ENCODE measurements at regions not wholly inside any gene's neighbourhood (a gene's known extent, or its start where the extent isn't known, plus 50 kb on each side); places are given as distances from the start of the nearest gene placed in this dataset.

DNA sequence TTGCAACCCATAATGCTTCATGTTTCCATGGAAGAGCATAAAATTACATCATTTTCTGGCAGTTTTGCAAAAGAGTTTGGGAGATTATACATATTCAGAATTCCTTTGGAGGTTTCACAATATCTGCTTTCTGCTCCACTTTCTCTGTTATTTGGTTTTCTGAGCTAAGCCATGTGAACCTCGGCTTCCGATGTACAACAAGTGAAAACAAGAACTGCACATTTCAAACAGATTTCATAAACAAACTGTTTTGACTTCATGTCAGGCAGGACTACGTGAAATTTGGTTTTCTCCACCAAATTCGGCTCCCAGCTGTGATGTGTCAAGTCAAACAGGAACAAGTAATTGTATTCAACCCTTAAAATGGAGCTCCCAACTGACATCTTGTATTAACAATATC lies 609.8 kb downstream of the IRX1 start:
- TF ChIP-seq, protein P1, sequence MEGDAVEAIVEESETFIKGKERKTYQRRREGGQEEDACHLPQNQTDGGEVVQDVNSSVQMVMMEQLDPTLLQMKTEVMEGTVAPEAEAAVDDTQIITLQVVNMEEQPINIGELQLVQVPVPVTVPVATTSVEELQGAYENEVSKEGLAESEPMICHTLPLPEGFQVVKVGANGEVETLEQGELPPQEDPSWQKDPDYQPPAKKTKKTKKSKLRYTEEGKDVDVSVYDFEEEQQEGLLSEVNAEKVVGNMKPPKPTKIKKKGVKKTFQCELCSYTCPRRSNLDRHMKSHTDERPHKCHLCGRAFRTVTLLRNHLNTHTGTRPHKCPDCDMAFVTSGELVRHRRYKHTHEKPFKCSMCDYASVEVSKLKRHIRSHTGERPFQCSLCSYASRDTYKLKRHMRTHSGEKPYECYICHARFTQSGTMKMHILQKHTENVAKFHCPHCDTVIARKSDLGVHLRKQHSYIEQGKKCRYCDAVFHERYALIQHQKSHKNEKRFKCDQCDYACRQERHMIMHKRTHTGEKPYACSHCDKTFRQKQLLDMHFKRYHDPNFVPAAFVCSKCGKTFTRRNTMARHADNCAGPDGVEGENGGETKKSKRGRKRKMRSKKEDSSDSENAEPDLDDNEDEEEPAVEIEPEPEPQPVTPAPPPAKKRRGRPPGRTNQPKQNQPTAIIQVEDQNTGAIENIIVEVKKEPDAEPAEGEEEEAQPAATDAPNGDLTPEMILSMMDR (IDR thresholded peaks at IDR 0.05; ENCODE audit: insufficient read depth, low read depth, low read length) = no peak
- TF ChIP-seq EZH2 (IDR thresholded peaks at IDR 0.05; ENCODE audit: insufficient read depth, low read length) = no peak
